GM12892 (cell line): ENCODE measurements at regions not wholly inside any gene's neighbourhood (a gene's known extent, or its start where the extent isn't known, plus 50 kb on each side); places are given as distances from the start of the nearest gene placed in this dataset.
"Not testable (repeated sequence)": the region's sequence is repeated elsewhere in the genome, so short reads cannot be mapped to it uniquely, and the experiment has no call there.

Source experiments
- DNase-seq: peaks from one replicate; pipeline ENCODE4 v3.0.0; 2011; ENCODE audit not compliant: insufficient read length
- FAIRE-seq: peaks from 2 replicates; lab custom pipeline; 2011; peaks lifted over from hg19 to GRCh38; lab: Jason Lieb, UNC
- POLR2A ChIP-seq: IDR thresholded peaks from 2 replicates; pipeline ENCODE4 v1.6.1; 2011; ENCODE audit warnings: low read depth, low read length, control low read depth
- POLR2AphosphoS5 ChIP-seq: IDR thresholded peaks from 2 replicates; pipeline ENCODE4 v1.6.1; 2011; ENCODE audit warnings: low read depth, low read length, control low read depth
- TAF1 ChIP-seq: IDR thresholded peaks from 2 replicates; pipeline ENCODE4 v1.6.1; 2011; ENCODE audit warnings: low read depth, mild to moderate bottlenecking, control low read depth, low read length, borderline replicate concordance

DNA sequence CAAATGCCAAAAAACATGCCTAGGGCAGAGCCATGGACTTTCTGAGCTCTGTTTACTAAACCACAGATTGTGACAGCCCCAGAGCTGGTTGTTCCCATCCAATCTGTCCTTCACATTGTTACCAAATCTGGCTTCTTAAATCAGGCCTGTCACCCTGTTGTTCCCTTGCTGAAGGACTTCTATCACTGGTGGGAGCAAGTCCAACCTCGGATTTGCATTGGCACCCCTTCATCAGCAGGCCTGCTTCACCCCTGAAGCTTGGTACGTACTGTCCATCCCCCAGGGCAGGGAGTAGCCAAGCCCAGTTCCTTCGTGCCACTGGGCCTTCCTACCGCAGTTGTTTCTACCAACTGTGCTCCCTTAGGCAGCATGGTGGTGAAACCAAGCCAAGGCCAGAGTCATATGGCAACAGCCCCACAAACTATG lies 357.3 kb upstream of the JARID2 start:
- FAIRE-seq (no peak), DNase-seq (no peak)
- no peak for TF ChIP-seq TAF1
- TF ChIP-seq POLR2AphosphoS5 = no peak
- TF ChIP-seq POLR2A = no peak

- FAIRE-seq (no peak), DNase-seq (no peak)
- TF ChIP-seq POLR2AphosphoS5 = no peak
- TF ChIP-seq POLR2A = no peak
- TF ChIP-seq TAF1 = no peak
These were observed 356.7 kb upstream of the JARID2 start for GRCh38 chr6:14889188-14889587.

GRCh38 chr6:14889611-14890593 lies 356.0 kb upstream of the JARID2 start:
- FAIRE-seq (no peak), DNase-seq (no peak)
- TF ChIP-seq TAF1 = no peak
- no peak for TF ChIP-seq POLR2AphosphoS5
- no peak for TF ChIP-seq POLR2A

DNA sequence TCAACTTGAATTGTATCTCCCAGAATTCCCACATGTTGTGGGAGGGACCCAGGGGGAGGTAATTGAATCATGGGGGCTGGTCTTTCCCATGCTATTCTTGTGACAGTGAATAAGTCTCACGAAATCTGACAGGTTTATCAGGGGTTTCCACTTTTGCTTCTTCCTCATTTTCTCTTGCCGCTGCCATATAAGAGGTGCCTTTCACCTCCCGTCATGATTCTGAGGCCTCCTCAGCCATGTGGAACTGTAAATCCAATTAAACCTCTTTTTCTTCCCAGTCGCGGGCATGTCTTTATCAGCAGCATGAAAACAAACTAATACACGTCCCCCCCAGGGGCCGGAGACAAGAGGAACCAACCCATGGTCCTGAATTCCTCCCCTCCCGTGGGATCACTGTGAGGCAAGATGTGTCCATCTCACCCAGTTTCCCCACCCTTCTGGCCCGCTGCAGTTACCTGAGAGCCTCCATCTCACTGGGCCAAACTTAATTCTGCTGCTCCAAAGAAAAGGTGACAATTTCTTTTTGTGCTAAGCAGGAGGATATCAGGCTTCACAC lies 354.0 kb upstream of the JARID2 start:
- DNase-seq, FAIRE-seq: not testable (repeated sequence)

DNA sequence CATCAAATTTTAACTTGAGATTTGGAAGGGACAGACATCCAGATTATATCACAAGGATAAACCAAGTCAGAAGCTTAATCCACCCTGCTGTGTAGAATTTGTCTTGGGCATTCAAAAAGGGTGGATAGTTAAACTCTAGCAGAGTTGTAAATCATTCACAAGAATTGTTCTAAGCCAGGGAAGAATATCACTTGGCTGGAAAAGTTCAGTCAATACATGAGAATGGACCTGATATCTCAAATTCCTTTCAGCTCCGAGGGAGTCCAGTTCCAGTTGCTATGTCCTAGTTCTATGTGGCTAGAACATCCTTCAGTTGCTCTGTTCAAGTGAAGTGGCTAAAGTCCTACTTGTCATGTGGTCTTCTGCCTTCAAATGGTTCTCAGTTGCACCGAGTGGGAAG lies 351.8 kb upstream of the JARID2 start:
- TF ChIP-seq POLR2AphosphoS5 (no peak), TAF1 (no peak), POLR2A (no peak)
- DNase-seq (no peak), FAIRE-seq (no peak)

GRCh38 chr6:14896475-14896874 lies 349.4 kb upstream of the JARID2 start:
- TF ChIP-seq POLR2AphosphoS5 (no peak), POLR2A (no peak)
- no peak for FAIRE-seq

DNA sequence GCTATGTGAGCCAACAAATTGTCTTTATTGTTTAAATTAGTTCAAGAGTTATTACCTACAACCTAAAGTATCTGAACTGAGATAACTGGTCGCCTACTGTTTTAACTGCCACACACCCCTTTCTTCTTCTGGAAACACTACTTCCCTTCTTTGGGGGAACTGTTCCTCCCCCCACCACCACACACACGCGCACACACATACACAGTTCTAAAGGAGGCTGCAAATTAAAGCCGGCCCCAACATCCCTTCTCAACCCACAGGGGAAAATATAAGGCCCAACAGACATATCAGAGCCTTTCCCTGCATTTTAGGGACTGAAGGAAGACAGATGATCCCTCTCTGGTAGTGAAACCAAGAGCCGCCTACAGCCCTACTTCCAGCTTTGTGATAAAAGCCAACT lies 348.0 kb upstream of the JARID2 start:
- TF ChIP-seq TAF1 (no peak), POLR2AphosphoS5 (no peak), POLR2A (no peak)

More at GRCh38 chr6:14896475-14896874, 349.4 kb upstream of the JARID2 start:
- DNase-seq = no peak

GRCh38 chr6:14899441-14899840 lies 346.4 kb upstream of the JARID2 start:
- not testable (repeated sequence) for DNase-seq, FAIRE-seq

More for the DNA sequence above, 348.0 kb upstream of the JARID2 start:
- FAIRE-seq (no peak), DNase-seq (no peak)

DNA sequence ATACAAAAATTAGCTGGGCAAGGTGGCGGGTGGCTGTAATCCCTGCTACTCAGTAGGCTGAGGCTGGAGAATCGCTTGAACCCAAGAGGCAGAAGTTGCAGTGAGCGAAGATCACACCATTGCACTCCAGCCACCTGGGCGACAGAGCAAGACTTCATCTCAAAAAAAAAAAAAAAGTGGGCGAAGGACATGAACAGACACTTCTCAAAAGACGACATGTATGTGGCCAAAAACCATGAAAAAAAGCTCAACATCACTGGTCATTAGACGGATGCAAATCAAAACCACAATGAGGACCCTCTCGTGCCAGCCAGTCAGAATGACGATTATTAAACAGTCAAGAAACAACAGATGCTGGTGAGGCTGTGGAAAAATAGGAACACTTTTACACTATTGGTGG lies 344.9 kb upstream of the JARID2 start:
- no peak for FAIRE-seq

GRCh38 chr6:14903176-14904038 lies 342.5 kb upstream of the JARID2 start:
- DNase-seq (no peak), FAIRE-seq (no peak)
- TF ChIP-seq POLR2AphosphoS5 (no peak), POLR2A (no peak), TAF1 (no peak)

More for the DNA sequence above, 344.9 kb upstream of the JARID2 start:
- DNase-seq = no peak
- TF ChIP-seq POLR2AphosphoS5 (no peak), POLR2A (no peak), TAF1 (no peak)

- DNase-seq (no peak), FAIRE-seq (no peak)
- TF ChIP-seq POLR2AphosphoS5 (no peak), POLR2A (no peak), TAF1 (no peak)
These were observed 340.7 kb upstream of the JARID2 start for GRCh38 chr6:14905201-14905600.

- DNase-seq (no peak), FAIRE-seq (no peak)
- TF ChIP-seq TAF1 (no peak), POLR2A (no peak), POLR2AphosphoS5 (no peak)
These were observed 339.2 kb upstream of the JARID2 start for GRCh38 chr6:14906621-14907020.
